SU-DHL-6 (cell line): ENCODE measurements at regions not wholly inside any gene's neighbourhood (a gene's known extent, or its start where the extent isn't known, plus 50 kb on each side); places are given as distances from the start of the nearest gene placed in this dataset.

ENCODE experiments used
- H2AFZ ChIP-seq: fragments of 200-600 bp; sonication (generic); 2 replicates; pipeline ENCODE4 v1.6.1; 2014; ENCODE audit warnings: low read depth, mild to moderate bottlenecking, moderate library complexity, mixed read lengths, antibody characterized with exemption, low read length; ENCODE audit not compliant: severe bottlenecking
- H3F3A ChIP-seq: fragments of 200-600 bp; shearing (Covaris generic); 2 replicates; pipeline ENCODE4 v1.6.0; 2016; ENCODE audit warnings: antibody characterized with exemption, mild to moderate bottlenecking; ENCODE audit not compliant: insufficient read depth
- H3K27ac ChIP-seq: fragments of 200-600 bp; sonication (generic); 2 replicates; pipeline ENCODE4 v1.5.1; 2016; ENCODE audit warnings: low read depth, mild to moderate bottlenecking, low read length, moderate library complexity, mixed read lengths
- H3K27me3 ChIP-seq: fragments of 200-600 bp; sonication (generic), shearing (Covaris generic); 2 replicates; pipeline ENCODE4 v1.6.0; 2014; ENCODE audit warnings: mild to moderate bottlenecking, low read length
- H3K36me3 ChIP-seq: fragments of 200-600 bp; sonication (generic); 2 replicates; pipeline ENCODE4 v1.6.1; 2014; ENCODE audit warnings: mild to moderate bottlenecking, low read length, mixed read lengths
- H3K4me2 ChIP-seq: fragments of 300-600, 200-600 bp; shearing (Covaris generic), sonication (generic); 2 replicates; pipeline ENCODE4 v1.6.0; 2014; ENCODE audit warnings: low read length, low read depth, mild to moderate bottlenecking; ENCODE audit not compliant: poor library complexity, severe bottlenecking
- H3K4me3 ChIP-seq: fragments of 200-600 bp; sonication (generic); 2 replicates; pipeline ENCODE4 v1.5.1; 2014; ENCODE audit warnings: antibody characterized with exemption, low read length, mild to moderate bottlenecking, mixed read lengths; ENCODE audit not compliant: insufficient read depth, poor library complexity, severe bottlenecking
- H3K79me2 ChIP-seq: fragments of 200-600 bp; sonication (generic); 2 replicates; pipeline ENCODE4 v1.6.1; 2014; ENCODE audit warnings: mild to moderate bottlenecking, low read length, moderate library complexity; ENCODE audit not compliant: insufficient read depth
- H3K9ac ChIP-seq: fragments of 200-600 bp; sonication (generic); 2 replicates; pipeline ENCODE4 v1.7.0; 2014; ENCODE audit warnings: mild to moderate bottlenecking, low read length
- H3K9me2 ChIP-seq: fragments of 200-600 bp; sonication (generic); replicated peaks from 2 replicates; pipeline ENCODE4 v1.6.1; 2014; ENCODE audit warnings: low read length; ENCODE audit not compliant: insufficient read depth
- H3K9me3 ChIP-seq: fragments of 200-600 bp; sonication (generic); 2 replicates; pipeline ENCODE4 v1.6.1; 2014; ENCODE audit warnings: low read length, mixed read lengths; ENCODE audit not compliant: insufficient read depth
- H4K20me1 ChIP-seq: fragments of 200-600 bp; sonication (generic); 2 replicates; pipeline ENCODE4 v1.6.1; 2014; ENCODE audit warnings: low read depth, mild to moderate bottlenecking, antibody characterized with exemption, low read length, moderate library complexity, mixed read lengths
- CTCF ChIP-seq: fragments of 200-600 bp; sonication (generic); IDR thresholded peaks from one replicate; pipeline ENCODE4 v1.5.1; 2017; ENCODE audit warnings: antibody characterized with exemption, mild to moderate bottlenecking, low read length, moderate library complexity; ENCODE audit not compliant: insufficient read depth, poor library complexity, severe bottlenecking
- EZH2phosphoT487 ChIP-seq: fragments of 200-600 bp; sonication (generic), shearing (Covaris generic); conservative IDR thresholded peaks from 2 replicates; pipeline ENCODE4 v1.6.1; 2018; ENCODE audit warnings: mild to moderate bottlenecking, antibody characterized with exemption, low read length, moderate library complexity, mixed read lengths

- Histone ChIP-seq H3K27me3 (no peaks in the 10 kb centered on the region), H3K9ac (no peak overlapping the region), H4K20me1 (no peaks in the 10 kb centered on the region), H3K27ac (no peak overlapping the region), H3K36me3 (no peaks in the 10 kb centered on the region), H3K9me3 (no peaks in the 10 kb centered on the region), H2AFZ (no peak overlapping the region), H3K9me2 (no peaks in the 10 kb centered on the region), H3K79me2 (no peaks in the 10 kb centered on the region), H3K4me3 (no peak overlapping the region), H3F3A (no peaks in the 10 kb centered on the region), H3K4me2 (no peak overlapping the region)
- TF ChIP-seq EZH2phosphoT487 = no peak
- TF ChIP-seq CTCF = no peak
These were observed 1238.3 kb downstream of the TECRL start for GRCh38 chr4:63170923-63171322.

- TF ChIP-seq CTCF (no peak), EZH2phosphoT487 (no peak)
- H3K9me3 ChIP-seq = no peaks in the 10 kb centered on the region
- H4K20me1 ChIP-seq = no peaks in the 10 kb centered on the region
These were observed 1239.4 kb downstream of the TECRL start for GRCh38 chr4:63169836-63170235.

GRCh38 chr4:63155561-63155960 is 1253.7 kb downstream of the TECRL start:
- Histone ChIP-seq H3K9me3 (no peaks in the 10 kb centered on the region), H3F3A (no peaks in the 10 kb centered on the region)

More at GRCh38 chr4:63169836-63170235, 1239.4 kb downstream of the TECRL start:
- Histone ChIP-seq H3K27ac (no peak overlapping the region), H3K4me2 (no peak overlapping the region), H3K79me2 (no peaks in the 10 kb centered on the region), H3K9me2 (no peaks in the 10 kb centered on the region), H3F3A (no peaks in the 10 kb centered on the region), H3K27me3 (no peaks in the 10 kb centered on the region), H3K4me3 (no peak overlapping the region), H3K36me3 (no peaks in the 10 kb centered on the region), H2AFZ (no peak overlapping the region), H3K9ac (no peak overlapping the region)

More at GRCh38 chr4:63155561-63155960, 1253.7 kb downstream of the TECRL start:
- H2AFZ ChIP-seq = no peak overlapping the region
- H3K4me3 ChIP-seq = no peak overlapping the region
- no peaks in the 10 kb centered on the region for H3K36me3 ChIP-seq
- no peaks in the 10 kb centered on the region for H3K79me2 ChIP-seq
- H3K27ac ChIP-seq = no peak overlapping the region
- no peak overlapping the region for H3K4me2 ChIP-seq
- no peaks in the 10 kb centered on the region for H4K20me1 ChIP-seq
- no peak overlapping the region for H3K9ac ChIP-seq
- no peak for TF ChIP-seq EZH2phosphoT487
- TF ChIP-seq CTCF = no peak
- no peaks in the 10 kb centered on the region for H3K9me2 ChIP-seq
- H3K27me3 ChIP-seq = no peaks in the 10 kb centered on the region
